Left ventricle myocardium inferior (tissue), 1 donor: ENCODE measurements at regions not wholly inside any gene's neighbourhood (a gene's known extent, or its start where the extent isn't known, plus 50 kb on each side); places are given as distances from the start of the nearest gene placed in this dataset.

Experiments
- DNase-seq: peaks from one replicate; pipeline ENCODE4 v3.0.0-alpha.2; 2020
- H3K27ac ChIP-seq: fragments of 200-600 bp; replicated peaks from 2 replicates; pipeline ENCODE4 v1.8.0; 2021
- H3K27me3 ChIP-seq: fragments of 200-600 bp; 2 replicates; pipeline ENCODE4 v1.8.0; 2021; ENCODE audit warnings: low read depth
- H3K36me3 ChIP-seq: fragments of 200-600 bp; 2 replicates; pipeline ENCODE4 v1.8.0; 2021
- H3K4me1 ChIP-seq: fragments of 200-600 bp; 2 replicates; pipeline ENCODE4 v1.8.0; 2021
- H3K4me3 ChIP-seq: fragments of 200-600 bp; 2 replicates; pipeline ENCODE4 v1.8.0; 2021; ENCODE audit warnings: mild to moderate bottlenecking, moderate library complexity
- H3K9me3 ChIP-seq: fragments of 200-600 bp; replicated peaks from 2 replicates; pipeline ENCODE4 v1.8.0; 2021
- intact Hi-C: fragments of 100-400 bp; cut with micrococcal nuclease; formaldehyde crosslinking; loops from one replicate; pipeline ENCODE4 v1.11.0; 2022
- TF ChIP-seq, protein P1 (sequence below): fragments of 200-600 bp; IDR thresholded peaks from 2 replicates; pipeline ENCODE4 v1.8.0; 2021; ENCODE audit warnings: antibody characterized with exemption, mild to moderate bottlenecking, borderline replicate concordance
- donor health status: DM: no; HTN: yes; CAD: no; lungs with severe emphysema.

DNA sequence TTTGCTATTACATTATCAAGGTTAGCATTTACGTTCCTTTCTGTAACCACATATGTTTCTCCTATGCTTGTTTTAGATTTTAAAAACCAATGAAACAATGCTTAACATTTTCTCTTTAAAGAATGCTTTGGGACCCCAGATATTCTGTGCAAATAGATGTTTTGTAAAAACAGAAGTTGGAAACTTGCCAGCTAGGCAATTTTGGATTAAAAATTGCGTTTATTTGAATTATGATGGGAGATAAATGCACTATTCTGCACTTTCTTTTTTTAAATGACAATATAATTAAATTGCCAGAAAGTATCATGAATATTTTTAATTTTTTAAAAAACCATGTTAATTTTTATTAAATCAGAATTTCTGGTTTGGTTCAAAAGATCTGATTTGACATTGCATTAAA is 81.6 kb downstream of the MACIR start:
- no peak for DNase-seq
- Histone ChIP-seq H3K27ac (no peak overlapping the region), H3K4me3 (no peak overlapping the region), H3K4me1 (no peaks in the 10 kb centered on the region), H3K9me3 (peaks cover 7% of the 10 kb centered on the region), H3K27me3 (no peaks in the 10 kb centered on the region), H3K36me3 (no peaks in the 10 kb centered on the region)
- intact Hi-C loops, result no loop called here
- TF ChIP-seq, protein P1, sequence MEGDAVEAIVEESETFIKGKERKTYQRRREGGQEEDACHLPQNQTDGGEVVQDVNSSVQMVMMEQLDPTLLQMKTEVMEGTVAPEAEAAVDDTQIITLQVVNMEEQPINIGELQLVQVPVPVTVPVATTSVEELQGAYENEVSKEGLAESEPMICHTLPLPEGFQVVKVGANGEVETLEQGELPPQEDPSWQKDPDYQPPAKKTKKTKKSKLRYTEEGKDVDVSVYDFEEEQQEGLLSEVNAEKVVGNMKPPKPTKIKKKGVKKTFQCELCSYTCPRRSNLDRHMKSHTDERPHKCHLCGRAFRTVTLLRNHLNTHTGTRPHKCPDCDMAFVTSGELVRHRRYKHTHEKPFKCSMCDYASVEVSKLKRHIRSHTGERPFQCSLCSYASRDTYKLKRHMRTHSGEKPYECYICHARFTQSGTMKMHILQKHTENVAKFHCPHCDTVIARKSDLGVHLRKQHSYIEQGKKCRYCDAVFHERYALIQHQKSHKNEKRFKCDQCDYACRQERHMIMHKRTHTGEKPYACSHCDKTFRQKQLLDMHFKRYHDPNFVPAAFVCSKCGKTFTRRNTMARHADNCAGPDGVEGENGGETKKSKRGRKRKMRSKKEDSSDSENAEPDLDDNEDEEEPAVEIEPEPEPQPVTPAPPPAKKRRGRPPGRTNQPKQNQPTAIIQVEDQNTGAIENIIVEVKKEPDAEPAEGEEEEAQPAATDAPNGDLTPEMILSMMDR, result no peak

DNA sequence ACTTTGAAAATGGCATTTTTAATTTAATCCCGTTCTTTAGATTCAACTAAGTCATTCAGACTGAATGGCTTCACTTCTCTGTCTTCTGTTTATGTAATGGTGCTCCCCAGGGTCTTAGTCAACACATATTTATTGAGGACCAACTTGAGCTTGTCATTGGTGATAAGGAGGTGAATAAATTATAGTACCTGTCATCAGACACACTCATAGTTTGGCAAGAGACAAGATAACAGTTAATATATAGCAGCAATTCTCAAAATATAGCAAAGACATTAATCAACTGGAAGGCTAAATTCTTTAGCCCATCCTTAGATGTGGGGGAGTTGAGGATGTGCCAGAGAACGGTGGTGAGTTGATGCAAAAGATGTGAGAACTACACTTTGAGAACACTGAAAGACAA is 78.4 kb downstream of the MACIR start:
- H3K36me3 ChIP-seq, result no peaks in the 10 kb centered on the region
- no peaks in the 10 kb centered on the region for H3K27me3 ChIP-seq
- H3K27ac ChIP-seq, result no peak overlapping the region
- no peak overlapping the region for H3K4me3 ChIP-seq
- intact Hi-C loops, result no loop called here
- DNase-seq, result no peak
- H3K4me1 ChIP-seq, result no peaks in the 10 kb centered on the region
- peaks cover 2% of the 10 kb centered on the region for H3K9me3 ChIP-seq
- TF ChIP-seq, protein P1, result no peak

DNA sequence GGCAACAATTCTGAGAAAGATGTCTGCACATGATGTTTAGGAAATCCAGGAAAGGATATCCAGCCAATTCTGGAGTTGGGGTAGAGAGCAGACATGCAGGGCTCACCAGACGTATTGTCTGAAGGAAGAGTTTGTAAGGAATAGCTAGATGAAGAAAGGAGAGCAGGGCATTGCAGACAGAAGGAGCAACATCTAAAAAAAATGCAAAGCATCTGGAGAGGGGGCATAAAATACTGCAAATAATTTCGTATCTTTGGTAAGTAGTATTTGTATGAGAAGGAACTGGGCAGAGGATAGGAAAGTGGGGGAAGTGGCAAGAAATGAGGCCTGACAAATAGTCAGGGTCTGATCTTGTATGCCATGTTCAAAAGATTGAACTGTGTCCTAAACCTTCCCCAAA is 74.8 kb downstream of the MACIR start:
- Histone ChIP-seq H3K36me3 (no peaks in the 10 kb centered on the region), H3K27me3 (no peaks in the 10 kb centered on the region), H3K4me1 (no peaks in the 10 kb centered on the region), H3K27ac (no peak overlapping the region), H3K4me3 (no peak overlapping the region), H3K9me3 (no peaks in the 10 kb centered on the region)
- intact Hi-C loops, result no loop called here
- TF ChIP-seq, protein P1, result no peak
- no peak for DNase-seq

DNA sequence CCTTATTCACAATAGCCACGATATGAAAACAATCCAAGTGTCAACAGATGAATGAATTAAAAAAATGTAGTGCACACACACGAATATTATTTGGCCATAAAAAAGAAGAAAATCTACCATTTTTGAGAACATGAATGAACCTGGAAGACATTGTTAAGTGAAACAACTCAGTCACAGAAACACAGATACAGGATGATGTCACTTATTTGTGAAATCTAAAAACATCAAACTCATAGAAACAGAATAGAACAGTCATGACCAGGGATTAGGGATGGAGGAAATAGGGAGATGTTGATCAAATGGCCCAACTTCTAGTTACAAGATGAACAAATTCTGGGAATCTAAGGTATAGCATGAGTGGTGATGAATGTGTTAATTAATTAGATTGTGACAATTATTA is 72.3 kb downstream of the MACIR start:
- H3K4me3 ChIP-seq, result no peak overlapping the region
- H3K4me1 ChIP-seq, result no peaks in the 10 kb centered on the region
- no peak overlapping the region for H3K27ac ChIP-seq
- H3K36me3 ChIP-seq, result no peaks in the 10 kb centered on the region
- DNase-seq, result no peak
- no peaks in the 10 kb centered on the region for H3K27me3 ChIP-seq
- TF ChIP-seq, protein P1, result no peak
- H3K9me3 ChIP-seq, result no peaks in the 10 kb centered on the region
- intact Hi-C loops, result no loop called here
